ENCODE measurements at regions not wholly inside any gene's neighbourhood (a gene's known extent, or its start where the extent isn't known, plus 50 kb on each side); places are given as distances from the start of the nearest gene placed in this dataset.

DNA sequence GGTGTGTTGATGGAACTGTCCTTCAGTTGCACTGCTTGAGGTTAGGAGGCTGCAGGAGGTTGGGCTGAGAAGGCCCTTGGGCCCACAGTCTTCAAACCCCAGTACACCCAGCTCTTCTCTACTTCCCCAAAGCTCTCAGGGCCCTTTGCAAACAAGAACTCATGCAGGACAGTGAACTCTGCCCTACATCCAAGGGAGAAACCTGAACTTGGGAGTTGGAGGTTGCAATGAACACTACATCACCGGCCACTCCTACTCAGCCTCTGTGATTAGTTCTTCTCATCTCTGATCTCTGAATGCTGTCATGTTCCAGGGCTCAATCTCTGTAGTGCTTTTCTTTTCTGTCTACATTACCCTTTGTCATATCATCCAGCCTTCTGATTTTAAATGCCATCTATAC lies 148.5 kb upstream of the PDE7B start:
- TF ChIP-seq ZFX (IDR thresholded peaks at IDR 0.05; ENCODE audit: borderline replicate concordance) = no peak
- TF ChIP-seq, protein P1, sequence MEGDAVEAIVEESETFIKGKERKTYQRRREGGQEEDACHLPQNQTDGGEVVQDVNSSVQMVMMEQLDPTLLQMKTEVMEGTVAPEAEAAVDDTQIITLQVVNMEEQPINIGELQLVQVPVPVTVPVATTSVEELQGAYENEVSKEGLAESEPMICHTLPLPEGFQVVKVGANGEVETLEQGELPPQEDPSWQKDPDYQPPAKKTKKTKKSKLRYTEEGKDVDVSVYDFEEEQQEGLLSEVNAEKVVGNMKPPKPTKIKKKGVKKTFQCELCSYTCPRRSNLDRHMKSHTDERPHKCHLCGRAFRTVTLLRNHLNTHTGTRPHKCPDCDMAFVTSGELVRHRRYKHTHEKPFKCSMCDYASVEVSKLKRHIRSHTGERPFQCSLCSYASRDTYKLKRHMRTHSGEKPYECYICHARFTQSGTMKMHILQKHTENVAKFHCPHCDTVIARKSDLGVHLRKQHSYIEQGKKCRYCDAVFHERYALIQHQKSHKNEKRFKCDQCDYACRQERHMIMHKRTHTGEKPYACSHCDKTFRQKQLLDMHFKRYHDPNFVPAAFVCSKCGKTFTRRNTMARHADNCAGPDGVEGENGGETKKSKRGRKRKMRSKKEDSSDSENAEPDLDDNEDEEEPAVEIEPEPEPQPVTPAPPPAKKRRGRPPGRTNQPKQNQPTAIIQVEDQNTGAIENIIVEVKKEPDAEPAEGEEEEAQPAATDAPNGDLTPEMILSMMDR (IDR thresholded peaks at IDR 0.05) = no peak
- no peak overlapping the region for H3K27ac ChIP-seq

DNA sequence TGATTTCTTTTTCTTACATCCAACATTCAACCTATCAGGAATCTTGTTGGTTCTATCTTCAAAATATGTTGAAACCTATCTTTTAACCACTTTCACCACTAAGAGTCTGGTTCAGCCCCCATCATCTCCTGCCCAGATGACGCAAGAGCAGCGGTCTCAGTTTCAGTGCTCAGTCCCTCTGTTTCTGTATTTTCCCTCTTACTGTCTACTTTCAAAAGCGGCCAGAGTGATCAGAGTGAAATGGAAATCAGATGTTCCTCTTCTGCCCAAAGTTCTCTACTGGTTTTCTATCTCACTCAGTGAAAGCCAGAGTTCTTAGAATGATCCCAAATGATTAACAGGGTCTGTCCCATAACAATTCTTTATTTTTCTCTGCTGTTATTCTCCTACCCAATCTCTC lies 147.9 kb upstream of the PDE7B start:
- no peak overlapping the region for H3K27ac ChIP-seq
- TF ChIP-seq, protein P1 (IDR thresholded peaks at IDR 0.05) = no peak
- TF ChIP-seq ZFX (IDR thresholded peaks at IDR 0.05; ENCODE audit: borderline replicate concordance) = no peak

DNA sequence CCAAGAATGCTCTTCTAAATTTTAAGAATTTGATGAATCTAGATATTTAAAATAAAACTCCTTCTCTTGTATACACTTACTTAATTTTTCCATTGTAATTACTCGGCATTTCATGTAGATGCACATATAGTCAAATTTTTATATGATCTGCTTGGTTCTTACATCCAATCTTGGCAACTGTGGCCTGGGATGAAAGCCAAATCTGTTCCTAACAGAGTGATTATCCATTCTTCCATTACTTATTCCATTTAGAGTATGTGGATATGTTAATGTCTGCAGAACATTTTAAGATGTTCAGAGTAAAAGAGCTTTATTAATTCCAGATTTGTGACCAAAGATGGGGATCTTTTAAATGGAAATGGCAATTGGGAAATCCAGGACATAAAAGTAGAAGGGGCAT lies 144.1 kb upstream of the PDE7B start:
- TF ChIP-seq, protein P1 (IDR thresholded peaks at IDR 0.05) = no peak
- TF ChIP-seq ZFX (IDR thresholded peaks at IDR 0.05; ENCODE audit: borderline replicate concordance) = no peak
- no peak overlapping the region for H3K27ac ChIP-seq

DNA sequence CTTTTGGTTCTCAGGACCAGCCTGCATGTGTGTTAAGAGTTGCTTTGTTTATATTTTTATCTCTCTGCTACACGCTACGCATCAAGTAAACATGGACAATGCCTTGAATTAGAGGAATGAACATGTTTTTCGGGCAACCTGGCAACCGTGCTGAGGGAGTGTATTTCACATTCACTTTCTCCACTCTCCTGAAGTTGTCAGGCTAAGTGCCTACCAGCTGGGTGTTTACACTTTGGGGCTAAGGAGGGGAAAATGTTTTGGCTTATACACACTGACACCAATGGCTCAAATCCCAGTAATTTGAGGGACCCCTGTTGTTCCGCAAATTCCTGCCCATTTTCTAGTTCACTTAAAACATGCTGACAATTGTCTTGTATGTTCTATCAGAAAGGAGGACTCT lies 141.5 kb upstream of the PDE7B start:
- H3K27ac ChIP-seq = no peak overlapping the region
- no peak for TF ChIP-seq ZFX (IDR thresholded peaks at IDR 0.05; ENCODE audit: borderline replicate concordance)
- TF ChIP-seq, protein P1 (IDR thresholded peaks at IDR 0.05) = no peak

DNA sequence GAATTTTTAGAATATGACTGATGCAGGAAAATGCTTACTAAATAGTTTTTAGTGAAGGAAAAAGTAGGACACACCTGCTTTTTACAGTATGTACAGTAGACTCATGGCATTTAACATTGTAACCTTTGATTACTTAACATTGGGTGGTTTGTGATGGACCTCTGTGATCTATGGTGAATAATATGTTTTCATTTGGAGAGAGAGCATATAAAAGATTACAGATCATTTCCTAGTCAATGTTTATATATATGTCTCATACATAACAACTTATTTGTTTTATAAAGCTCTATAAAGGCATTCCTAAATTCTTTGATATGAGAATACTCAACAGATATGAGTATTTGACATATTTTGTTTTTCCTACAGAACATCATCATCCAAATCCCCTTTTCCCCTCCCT lies 129.3 kb upstream of the PDE7B start:
- TF ChIP-seq, protein P1 (IDR thresholded peaks at IDR 0.05) = no peak
- no peak for TF ChIP-seq ZFX (IDR thresholded peaks at IDR 0.05; ENCODE audit: borderline replicate concordance)

DNA sequence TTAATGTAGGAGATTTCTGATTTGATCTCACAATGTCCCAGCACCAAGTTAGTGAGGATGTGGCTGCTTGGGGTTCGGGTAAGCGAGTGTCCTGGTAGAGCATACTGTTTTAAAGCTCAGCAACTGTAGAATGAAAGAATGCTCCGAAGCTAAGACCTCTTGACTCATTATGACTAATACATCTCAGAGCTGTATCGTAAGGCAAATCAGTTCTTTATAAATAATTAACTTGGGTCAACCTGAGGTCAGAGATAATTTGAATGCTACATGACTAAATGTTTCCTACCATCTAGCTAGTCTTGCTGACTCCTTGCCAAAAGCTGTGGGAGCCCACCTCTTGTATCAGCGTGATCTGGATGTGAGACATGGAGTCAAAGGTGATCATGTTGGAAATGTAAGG lies 128.8 kb upstream of the PDE7B start:
- TF ChIP-seq ZFX (IDR thresholded peaks at IDR 0.05; ENCODE audit: borderline replicate concordance) = no peak
- TF ChIP-seq, protein P1 (IDR thresholded peaks at IDR 0.05) = no peak
- peak overlapping the region; percentile 14; the same call in 1 of the 2 replicates for H3K27ac ChIP-seq

More for the DNA sequence above, 129.3 kb upstream of the PDE7B start:
- peak overlapping the region; percentile 14; the same call in 1 of the 2 replicates for H3K27ac ChIP-seq

DNA sequence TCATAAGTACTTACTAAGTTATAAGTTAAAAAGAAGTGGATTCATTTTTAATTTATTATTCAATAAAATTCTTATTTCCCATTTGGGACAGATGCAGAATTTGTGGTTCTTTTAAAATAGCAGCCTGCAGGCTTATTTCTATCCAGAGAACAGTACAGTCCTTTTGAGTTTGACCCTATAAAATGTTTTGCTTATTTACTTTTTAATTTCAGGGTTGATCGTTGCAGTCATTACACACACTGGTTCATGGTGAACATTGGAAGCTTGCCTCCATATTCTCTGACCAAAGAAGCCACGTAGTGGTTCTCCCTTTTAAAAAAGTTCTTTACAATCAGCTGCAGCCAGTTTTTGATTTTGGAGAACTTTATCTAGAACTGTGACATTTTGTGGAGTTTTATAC lies 122.9 kb upstream of the PDE7B start:
- TF ChIP-seq ZFX (IDR thresholded peaks at IDR 0.05; ENCODE audit: borderline replicate concordance) = no peak
- TF ChIP-seq, protein P1 (IDR thresholded peaks at IDR 0.05) = no peak
- H3K27ac ChIP-seq = no peak overlapping the region

All from 22Rv1 (cell line).